ENCODE measurements at regions not wholly inside any gene's neighbourhood (a gene's known extent, or its start where the extent isn't known, plus 50 kb on each side); places are given as distances from the start of the nearest gene placed in this dataset.

DNA sequence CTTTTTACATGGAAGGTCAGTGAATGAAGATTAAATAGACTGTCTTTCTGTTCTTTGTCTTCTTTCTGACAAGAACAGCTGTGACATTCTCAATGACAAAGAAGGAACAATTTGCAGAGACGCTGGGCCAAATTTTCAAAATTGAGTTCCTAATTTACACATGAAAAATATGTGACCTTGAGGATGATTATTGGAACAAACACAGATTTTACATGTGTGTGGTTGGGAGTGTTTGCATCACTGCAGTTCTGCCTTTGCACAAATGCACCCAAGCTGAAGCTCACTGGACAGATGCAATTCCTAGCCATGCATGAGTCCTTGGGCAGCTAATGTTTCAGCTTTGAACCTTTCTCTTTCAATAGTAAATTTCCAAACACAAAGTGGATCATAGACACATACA lies 350.8 kb downstream of the QKI start:
- 88% methylated on average over 1 of the region's 1 CpG for whole genome bisulfite sequencing
- H2AK5ac ChIP-seq (ENCODE audit: low read length, severe bottlenecking) = no peak overlapping the region
- no peak overlapping the region for H4K8ac ChIP-seq (ENCODE audit: low read length)
- no peak overlapping the region for H4K91ac ChIP-seq (ENCODE audit: low read length)
- no peaks in the 10 kb centered on the region for H3K79me1 ChIP-seq (replicated peaks; ENCODE audit: low read length, poor library complexity, severe bottlenecking)
- H2BK15ac ChIP-seq (ENCODE audit: low read depth, poor library complexity, severe bottlenecking) = no peak overlapping the region
- no peak overlapping the region for H2BK5ac ChIP-seq (ENCODE audit: low read depth, low read length, poor library complexity, severe bottlenecking)
- no peak overlapping the region for H3K9ac ChIP-seq (ENCODE audit: low read length)
- no peak overlapping the region for H3K4me3 ChIP-seq (ENCODE audit: insufficient read depth in 1 of 2, low read depth in 1 of 2, low read length in 2 of 2)
- no peak overlapping the region for H3K4ac ChIP-seq (ENCODE audit: low read depth in 1 of 2, low read length in 2 of 2)
- no peaks in the 10 kb centered on the region for H3K27me3 ChIP-seq (ENCODE audit: control insufficient read depth in 1 of 2, insufficient read depth in 1 of 2, low read length in 2 of 2)
- H2BK12ac ChIP-seq (ENCODE audit: low read length in 2 of 2) = peak overlapping the region in 1 of 2 experiments; percentile 37
- no peaks in the 10 kb centered on the region for H3K36me3 ChIP-seq (ENCODE audit: control insufficient read depth in 1 of 2, insufficient read depth in 2 of 2, low read depth in 1 of 2, low read length in 2 of 2)
- no peak overlapping the region for H3K14ac ChIP-seq (ENCODE audit: low read length in 2 of 2)
- DNase-seq = no peak
- no peak overlapping the region for H3K23ac ChIP-seq (ENCODE audit: low read length in 2 of 2)
- no peaks in the 10 kb centered on the region for H3K4me1 ChIP-seq (ENCODE audit: control insufficient read depth, insufficient read depth, low read depth, low read length)
- H3K4me2 ChIP-seq (ENCODE audit: low read length, poor library complexity, severe bottlenecking) = no peak overlapping the region
- no peaks in the 10 kb centered on the region for H3K9me3 ChIP-seq (ENCODE audit: control insufficient read depth, low read length)
- H3K27ac ChIP-seq (ENCODE audit: low read length, poor library complexity, severe bottlenecking) = no peak overlapping the region
- no peak overlapping the region for H2BK120ac ChIP-seq (ENCODE audit: low read depth, low read length)
- H2AFZ ChIP-seq (ENCODE audit: low read depth, low read length) = no peak overlapping the region
- H3K18ac ChIP-seq (ENCODE audit: low read depth in 1 of 2, low read length in 2 of 2) = no peak overlapping the region

DNA sequence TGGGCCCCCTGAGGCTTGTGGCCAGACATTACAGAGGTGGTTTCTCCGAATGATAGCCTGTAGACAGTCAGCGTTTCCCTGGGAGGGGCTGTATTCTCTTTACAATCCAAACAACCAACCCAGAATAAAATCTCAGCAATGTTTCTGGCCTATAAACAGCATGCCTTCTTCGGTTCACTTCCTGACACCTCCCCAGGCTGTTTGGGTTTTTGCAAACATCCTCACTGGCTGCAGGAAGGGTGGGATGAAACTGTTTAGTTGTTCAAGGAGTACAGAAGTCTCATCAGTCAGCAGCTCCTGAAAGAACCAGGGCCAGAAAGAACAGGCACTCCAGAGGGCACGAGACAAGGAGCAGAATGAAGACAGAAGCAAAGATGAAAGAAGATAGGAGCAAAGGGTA lies 350.0 kb downstream of the QKI start:
- Histone ChIP-seq H3K4me2 (ENCODE audit: low read length, poor library complexity, severe bottlenecking) (no peak overlapping the region), H2AFZ (ENCODE audit: low read depth, low read length) (no peak overlapping the region), H3K27ac (ENCODE audit: low read length, poor library complexity, severe bottlenecking) (peak overlapping the region; percentile 52), H3K9ac (ENCODE audit: low read length) (no peak overlapping the region), H4K8ac (ENCODE audit: low read length) (no peak overlapping the region), H2BK5ac (ENCODE audit: low read depth, low read length, poor library complexity, severe bottlenecking) (no peak overlapping the region), H3K18ac (ENCODE audit: low read depth in 1 of 2, low read length in 2 of 2) (no peak overlapping the region), H3K27me3 (ENCODE audit: control insufficient read depth in 1 of 2, insufficient read depth in 1 of 2, low read length in 2 of 2) (no peaks in the 10 kb centered on the region), H2BK12ac (ENCODE audit: low read length in 2 of 2) (no peak overlapping the region), H3K14ac (ENCODE audit: low read length in 2 of 2) (no peak overlapping the region), H2AK5ac (ENCODE audit: low read length, severe bottlenecking) (no peak overlapping the region), H3K4me3 (ENCODE audit: insufficient read depth in 1 of 2, low read depth in 1 of 2, low read length in 2 of 2) (no peak overlapping the region), H3K4me1 (ENCODE audit: control insufficient read depth, insufficient read depth, low read depth, low read length) (no peaks in the 10 kb centered on the region), H3K4ac (ENCODE audit: low read depth in 1 of 2, low read length in 2 of 2) (no peak overlapping the region), H3K23ac (ENCODE audit: low read length in 2 of 2) (no peak overlapping the region), H2BK120ac (ENCODE audit: low read depth, low read length) (no peak overlapping the region), H2BK15ac (ENCODE audit: low read depth, poor library complexity, severe bottlenecking) (no peak overlapping the region), H4K91ac (ENCODE audit: low read length) (no peak overlapping the region), H3K36me3 (ENCODE audit: control insufficient read depth in 1 of 2, insufficient read depth in 2 of 2, low read depth in 1 of 2, low read length in 2 of 2) (no peaks in the 10 kb centered on the region), H3K79me1 (replicated peaks; ENCODE audit: low read length, poor library complexity, severe bottlenecking) (no peaks in the 10 kb centered on the region), H3K9me3 (ENCODE audit: control insufficient read depth, low read length) (no peaks in the 10 kb centered on the region)
- WGBS = 2% methylated on average over 3 of the region's 4 CpGs
- peak; percentile 62 for DNase-seq

DNA sequence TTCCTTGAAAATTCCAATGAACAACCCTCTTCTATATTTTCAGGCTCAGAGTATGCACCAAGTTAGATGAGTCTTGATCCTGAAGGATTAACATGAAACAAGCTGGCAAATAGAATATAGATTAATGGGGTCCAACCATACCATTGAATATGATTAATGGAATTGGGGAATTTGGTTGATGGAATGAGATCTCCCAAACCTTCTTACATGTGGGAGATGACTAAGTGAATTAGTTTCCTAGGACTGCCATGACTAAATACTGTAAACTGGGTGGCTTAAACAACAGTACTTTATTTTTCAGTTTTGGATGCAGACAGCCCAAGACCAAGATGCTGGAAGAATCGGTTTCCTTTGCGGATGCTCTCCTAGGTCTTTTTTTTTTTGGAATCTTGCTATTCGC lies 347.0 kb downstream of the QKI start:
- H3K4me3 ChIP-seq (ENCODE audit: insufficient read depth in 1 of 2, low read depth in 1 of 2, low read length in 2 of 2) = no peak overlapping the region
- H3K14ac ChIP-seq (ENCODE audit: low read length in 2 of 2) = no peak overlapping the region
- H2BK15ac ChIP-seq (ENCODE audit: low read depth, poor library complexity, severe bottlenecking) = no peak overlapping the region
- H3K23ac ChIP-seq (ENCODE audit: low read length in 2 of 2) = no peak overlapping the region
- H2BK12ac ChIP-seq (ENCODE audit: low read length in 2 of 2) = no peak overlapping the region
- no peak overlapping the region for H3K9ac ChIP-seq (ENCODE audit: low read length)
- 81% methylated on average over 3 of the region's 3 CpGs for WGBS
- no peaks in the 10 kb centered on the region for H3K79me1 ChIP-seq (replicated peaks; ENCODE audit: low read length, poor library complexity, severe bottlenecking)
- DNase-seq = no peak
- no peak overlapping the region for H2AK5ac ChIP-seq (ENCODE audit: low read length, severe bottlenecking)
- H4K91ac ChIP-seq (ENCODE audit: low read length) = no peak overlapping the region
- no peak overlapping the region for H3K27ac ChIP-seq (ENCODE audit: low read length, poor library complexity, severe bottlenecking)
- H3K4me2 ChIP-seq (ENCODE audit: low read length, poor library complexity, severe bottlenecking) = no peak overlapping the region
- H2BK120ac ChIP-seq (ENCODE audit: low read depth, low read length) = no peak overlapping the region
- no peak overlapping the region for H2AFZ ChIP-seq (ENCODE audit: low read depth, low read length)
- H3K27me3 ChIP-seq (ENCODE audit: control insufficient read depth in 1 of 2, insufficient read depth in 1 of 2, low read length in 2 of 2) = no peaks in the 10 kb centered on the region
- H3K4ac ChIP-seq (ENCODE audit: low read depth in 1 of 2, low read length in 2 of 2) = no peak overlapping the region
- H3K18ac ChIP-seq (ENCODE audit: low read depth in 1 of 2, low read length in 2 of 2) = no peak overlapping the region
- H2BK5ac ChIP-seq (ENCODE audit: low read depth, low read length, poor library complexity, severe bottlenecking) = no peak overlapping the region
- no peak overlapping the region for H4K8ac ChIP-seq (ENCODE audit: low read length)
- H3K4me1 ChIP-seq (ENCODE audit: control insufficient read depth, insufficient read depth, low read depth, low read length) = peaks cover 3% of the 10 kb centered on the region
- no peaks in the 10 kb centered on the region for H3K36me3 ChIP-seq (ENCODE audit: control insufficient read depth in 1 of 2, insufficient read depth in 2 of 2, low read depth in 1 of 2, low read length in 2 of 2)
- no peaks in the 10 kb centered on the region for H3K9me3 ChIP-seq (ENCODE audit: control insufficient read depth, low read length)

DNA sequence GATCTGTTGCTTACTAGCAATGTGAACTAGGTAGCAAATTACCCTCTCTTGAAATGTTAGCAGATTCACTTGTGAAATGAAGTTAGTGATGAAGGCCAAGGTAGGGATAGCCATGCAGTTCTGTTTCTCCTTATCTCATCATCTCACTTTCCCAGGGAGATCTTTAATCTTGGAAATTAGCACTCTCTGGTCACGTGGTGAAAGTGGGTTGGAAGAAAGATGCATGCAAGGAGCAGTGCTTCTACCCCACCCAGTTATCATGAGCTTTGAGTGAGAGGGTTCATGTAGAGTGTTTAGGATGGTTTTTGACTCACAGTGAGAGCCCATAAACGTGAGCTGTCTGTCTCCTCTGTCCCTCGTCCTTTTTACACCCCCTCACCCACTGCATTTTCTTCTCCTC lies 346.3 kb downstream of the QKI start:
- Histone ChIP-seq H3K18ac (ENCODE audit: low read depth in 1 of 2, low read length in 2 of 2) (no peak overlapping the region), H4K8ac (ENCODE audit: low read length) (no peak overlapping the region), H4K91ac (ENCODE audit: low read length) (no peak overlapping the region), H3K4me2 (ENCODE audit: low read length, poor library complexity, severe bottlenecking) (no peak overlapping the region), H3K4me1 (ENCODE audit: control insufficient read depth, insufficient read depth, low read depth, low read length) (peaks cover 3% of the 10 kb centered on the region), H3K79me1 (replicated peaks; ENCODE audit: low read length, poor library complexity, severe bottlenecking) (no peaks in the 10 kb centered on the region), H2AFZ (ENCODE audit: low read depth, low read length) (no peak overlapping the region), H3K27ac (ENCODE audit: low read length, poor library complexity, severe bottlenecking) (no peak overlapping the region), H2BK5ac (ENCODE audit: low read depth, low read length, poor library complexity, severe bottlenecking) (no peak overlapping the region), H3K9ac (ENCODE audit: low read length) (no peak overlapping the region), H2AK5ac (ENCODE audit: low read length, severe bottlenecking) (peak overlapping the region; percentile 86), H3K4ac (ENCODE audit: low read depth in 1 of 2, low read length in 2 of 2) (no peak overlapping the region), H3K36me3 (ENCODE audit: control insufficient read depth in 1 of 2, insufficient read depth in 2 of 2, low read depth in 1 of 2, low read length in 2 of 2) (no peaks in the 10 kb centered on the region), H3K23ac (ENCODE audit: low read length in 2 of 2) (no peak overlapping the region), H3K9me3 (ENCODE audit: control insufficient read depth, low read length) (no peaks in the 10 kb centered on the region), H2BK12ac (ENCODE audit: low read length in 2 of 2) (no peak overlapping the region), H2BK15ac (ENCODE audit: low read depth, poor library complexity, severe bottlenecking) (no peak overlapping the region), H2BK120ac (ENCODE audit: low read depth, low read length) (no peak overlapping the region), H3K4me3 (ENCODE audit: insufficient read depth in 1 of 2, low read depth in 1 of 2, low read length in 2 of 2) (no peak overlapping the region), H3K14ac (ENCODE audit: low read length in 2 of 2) (no peak overlapping the region), H3K27me3 (ENCODE audit: control insufficient read depth in 1 of 2, insufficient read depth in 1 of 2, low read length in 2 of 2) (no peaks in the 10 kb centered on the region)
- 40% methylated on average over 1 of the region's 3 CpGs for WGBS
- no peak for DNase-seq
